IPS-15b (cell line): ENCODE measurements at regions not wholly inside any gene's neighbourhood (a gene's known extent, or its start where the extent isn't known, plus 50 kb on each side); places are given as distances from the start of the nearest gene placed in this dataset.

ENCODE experiments used
- H3K27me3 ChIP-seq: one replicate; pipeline ENCODE4 v1.6.1; 2013; ENCODE audit warnings: low read length; ENCODE audit not compliant: control insufficient read depth, insufficient read depth
- H3K36me3 ChIP-seq: one replicate; pipeline ENCODE4 v1.6.1; 2013; ENCODE audit warnings: low read length; ENCODE audit not compliant: control insufficient read depth, insufficient read depth
- H3K4me1 ChIP-seq: one replicate; pipeline ENCODE4 v1.6.1; 2013; ENCODE audit warnings: mild to moderate bottlenecking, low read length; ENCODE audit not compliant: control insufficient read depth, insufficient read depth
- H3K4me3 ChIP-seq: one replicate; pipeline ENCODE4 v1.5.1; 2013; ENCODE audit warnings: low read depth, low read length
- H3K9ac ChIP-seq: one replicate; pipeline ENCODE4 v1.6.1; 2013; ENCODE audit warnings: low read depth, mild to moderate bottlenecking, low read length
- H3K9me3 ChIP-seq: one replicate; pipeline ENCODE4 v1.6.1; 2013; ENCODE audit warnings: mild to moderate bottlenecking, low read length; ENCODE audit not compliant: control insufficient read depth, insufficient read depth

DNA sequence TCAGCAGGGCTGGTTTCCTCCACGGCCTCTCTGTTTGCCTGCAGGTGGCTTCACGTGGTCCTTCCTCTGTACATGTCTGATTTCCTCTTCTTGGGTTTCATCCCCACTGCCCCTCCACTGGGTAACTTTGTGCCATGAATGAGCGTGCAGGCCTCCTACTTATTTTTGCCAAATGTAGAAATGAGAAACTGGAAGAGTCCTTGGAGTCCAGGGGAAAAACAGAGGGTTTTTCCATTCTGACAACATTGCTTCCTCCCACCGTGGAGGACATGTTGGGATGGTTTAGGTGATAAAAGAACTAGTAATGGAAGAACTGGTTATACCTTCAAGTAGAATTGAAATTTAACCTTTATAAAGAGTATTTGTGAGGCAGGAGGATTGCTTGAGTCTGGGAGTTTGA lies 699.5 kb downstream of the QKI start:
- Histone ChIP-seq H3K9me3 (no peaks in the 10 kb centered on the region), H3K4me3 (no peak overlapping the region), H3K9ac (no peak overlapping the region), H3K4me1 (no peaks in the 10 kb centered on the region), H3K36me3 (no peaks in the 10 kb centered on the region), H3K27me3 (no peaks in the 10 kb centered on the region)

DNA sequence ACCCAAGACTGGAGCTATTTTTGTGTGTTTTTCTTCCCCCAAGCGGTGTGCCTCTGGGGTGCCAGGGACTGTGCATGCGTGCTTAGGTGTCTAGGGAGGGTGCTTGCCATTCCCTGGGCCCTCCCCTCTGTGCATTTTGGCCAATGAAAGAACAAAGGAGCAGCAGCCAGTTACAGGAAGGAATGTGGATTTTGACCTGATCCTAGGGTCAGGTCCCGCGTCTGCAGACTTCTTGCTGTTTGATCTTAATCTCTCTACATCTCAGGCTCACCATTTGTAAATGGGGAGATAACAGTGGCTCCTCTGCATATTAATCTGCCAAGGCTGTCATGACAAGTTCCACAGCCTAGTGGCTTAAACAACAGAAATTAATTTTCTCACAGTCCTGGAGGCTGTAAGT lies 699.1 kb downstream of the QKI start:
- Histone ChIP-seq H3K4me3 (no peak overlapping the region), H3K9me3 (no peaks in the 10 kb centered on the region), H3K27me3 (no peaks in the 10 kb centered on the region), H3K4me1 (no peaks in the 10 kb centered on the region), H3K36me3 (no peaks in the 10 kb centered on the region), H3K9ac (no peak overlapping the region)

DNA sequence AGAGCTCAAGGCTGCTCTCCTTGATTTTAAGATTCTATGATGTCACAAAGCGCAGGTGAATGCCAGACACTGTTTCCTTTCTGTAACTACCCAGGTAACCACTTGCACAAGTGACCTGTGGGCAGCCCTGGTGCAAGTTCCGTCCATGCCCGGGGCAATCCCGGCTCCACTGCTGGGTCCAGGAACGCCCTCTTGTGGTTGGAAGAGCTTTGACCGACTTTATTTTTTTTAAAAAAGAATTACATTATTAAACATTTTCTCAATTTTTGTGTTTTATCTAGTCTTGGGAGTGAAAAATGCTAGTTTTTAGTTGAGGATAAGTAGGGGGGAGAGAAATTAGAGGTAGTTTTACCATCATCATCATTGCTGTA lies 695.2 kb downstream of the QKI start:
- H3K4me1 ChIP-seq, result no peaks in the 10 kb centered on the region
- H3K9me3 ChIP-seq, result no peaks in the 10 kb centered on the region
- no peaks in the 10 kb centered on the region for H3K36me3 ChIP-seq
- H3K9ac ChIP-seq, result no peak overlapping the region
- H3K4me3 ChIP-seq, result no peak overlapping the region
- no peaks in the 10 kb centered on the region for H3K27me3 ChIP-seq

DNA sequence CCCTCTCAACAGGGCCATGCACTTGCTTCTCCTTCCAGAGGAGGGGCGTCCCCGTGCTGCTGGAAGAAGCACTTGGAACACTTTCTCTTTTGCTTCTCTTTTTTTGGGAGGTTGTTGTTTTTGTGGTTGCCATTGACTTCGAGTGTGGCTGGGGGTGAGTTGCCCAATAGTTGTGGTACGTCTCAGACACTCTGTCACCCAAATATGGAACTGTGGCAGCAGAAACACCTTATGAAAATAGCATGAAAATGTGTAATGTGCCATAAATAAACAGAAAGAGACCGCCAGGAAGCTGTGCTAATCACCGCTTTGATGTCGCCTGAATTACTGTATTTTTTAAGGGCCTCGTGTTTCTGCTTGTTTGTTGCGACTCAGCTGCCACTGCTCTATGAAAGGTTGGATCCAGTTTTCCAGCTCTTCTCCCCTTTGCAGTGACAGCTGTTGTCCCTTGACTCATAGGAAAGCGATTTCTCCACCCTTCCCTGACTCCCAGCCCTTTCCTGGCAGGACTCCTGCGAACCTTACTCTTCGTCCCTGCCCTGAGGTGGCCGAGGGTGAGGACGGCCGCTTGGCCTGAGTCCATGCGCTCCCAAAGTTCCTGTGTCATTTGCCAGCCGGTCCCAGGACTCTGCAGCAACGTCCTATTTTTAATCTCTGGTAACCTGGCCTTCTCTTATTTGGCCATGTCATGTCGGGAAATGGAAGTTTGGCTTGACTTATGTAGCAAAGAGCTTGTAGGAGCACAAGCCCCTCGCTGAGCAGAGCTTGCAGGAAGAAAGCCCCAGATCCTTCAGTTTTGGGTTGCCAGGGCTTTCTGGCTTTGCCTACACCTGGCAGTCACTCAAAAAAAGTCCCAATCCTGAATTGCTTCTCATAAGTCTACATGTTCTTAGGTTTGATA lies 694.6 kb downstream of the QKI start:
- no peaks in the 10 kb centered on the region for H3K9me3 ChIP-seq
- H3K9ac ChIP-seq, result no peak overlapping the region
- no peak overlapping the region for H3K4me3 ChIP-seq
- H3K27me3 ChIP-seq, result no peaks in the 10 kb centered on the region
- no peaks in the 10 kb centered on the region for H3K4me1 ChIP-seq
- no peaks in the 10 kb centered on the region for H3K36me3 ChIP-seq

DNA sequence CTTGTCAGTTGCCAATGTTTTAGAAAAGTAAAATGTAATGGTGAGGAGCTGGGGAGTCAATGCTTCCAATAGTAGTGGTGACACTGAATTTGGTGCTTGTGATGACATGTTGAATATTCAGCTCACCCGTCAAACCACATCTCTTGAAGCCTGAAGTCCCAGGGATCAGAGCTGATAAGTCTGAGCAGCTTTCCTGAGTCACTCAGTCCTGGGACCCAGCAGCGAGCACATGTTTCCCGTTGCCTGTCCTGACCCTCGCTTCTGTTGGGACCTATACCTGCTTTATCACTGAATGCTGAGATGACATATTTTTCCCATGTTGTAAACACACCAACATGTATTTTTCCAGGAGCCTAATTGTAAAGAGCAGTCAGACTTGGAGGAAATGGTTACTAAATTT lies 693.6 kb downstream of the QKI start:
- Histone ChIP-seq H3K9me3 (no peaks in the 10 kb centered on the region), H3K36me3 (no peaks in the 10 kb centered on the region), H3K27me3 (no peaks in the 10 kb centered on the region), H3K4me1 (no peaks in the 10 kb centered on the region), H3K9ac (no peak overlapping the region), H3K4me3 (no peak overlapping the region)

DNA sequence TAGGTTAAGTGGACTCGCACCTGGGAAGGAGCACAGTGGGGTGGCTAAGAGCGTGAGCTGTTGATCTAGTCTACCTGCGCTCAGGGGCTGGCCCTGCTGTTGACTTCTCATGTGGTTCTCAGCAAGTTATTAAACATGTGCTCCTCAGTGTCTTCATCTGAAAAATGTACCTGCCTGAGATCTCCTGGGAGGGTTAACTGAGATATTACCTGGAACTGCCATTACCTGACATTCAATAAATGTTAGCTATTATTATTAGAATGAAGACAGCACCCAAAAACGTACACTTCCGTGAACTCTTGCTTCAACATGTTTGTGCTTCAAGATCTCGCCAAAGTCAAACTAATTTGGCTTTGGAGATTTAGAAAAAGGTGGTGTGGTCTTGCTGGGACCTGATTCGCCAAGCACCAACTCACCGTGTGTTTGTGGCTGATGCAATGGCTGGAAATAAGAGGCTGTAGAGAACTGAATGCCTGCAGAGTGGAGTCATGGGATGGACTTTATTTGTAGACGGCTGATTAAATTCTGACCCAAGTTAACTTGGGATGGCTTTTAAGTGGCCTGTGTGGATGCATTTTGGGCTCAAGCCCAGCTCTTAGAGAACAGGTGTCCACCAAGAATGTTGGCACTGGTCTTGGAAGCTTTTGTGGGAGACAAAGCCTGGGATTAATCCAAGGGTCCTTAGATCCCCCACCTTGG lies 692.9 kb downstream of the QKI start:
- no peak overlapping the region for H3K9ac ChIP-seq
- no peaks in the 10 kb centered on the region for H3K9me3 ChIP-seq
- no peaks in the 10 kb centered on the region for H3K36me3 ChIP-seq
- no peak overlapping the region for H3K4me3 ChIP-seq
- no peaks in the 10 kb centered on the region for H3K4me1 ChIP-seq
- no peaks in the 10 kb centered on the region for H3K27me3 ChIP-seq

DNA sequence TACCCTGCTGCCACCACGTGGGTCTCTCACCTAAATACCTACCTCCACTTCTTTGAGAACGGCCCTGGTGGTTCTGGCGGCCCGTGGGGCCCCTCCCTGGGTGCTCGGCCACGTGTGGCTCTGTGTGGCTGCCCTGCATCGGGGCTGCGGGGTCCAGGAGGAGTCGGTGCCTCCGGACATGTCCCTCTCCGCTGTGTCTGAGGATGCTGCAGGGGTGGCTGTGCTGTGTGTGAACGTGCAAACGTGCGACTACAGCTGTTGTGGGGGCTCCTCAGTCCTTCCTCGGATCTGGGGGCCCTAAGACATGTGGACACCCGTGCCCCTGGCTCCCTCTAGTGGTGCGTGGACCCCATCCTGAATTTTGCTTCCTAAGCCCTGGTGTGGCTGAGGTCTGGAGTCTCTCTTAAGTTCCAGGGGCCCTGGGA lies 691.8 kb downstream of the QKI start:
- Histone ChIP-seq H3K36me3 (no peaks in the 10 kb centered on the region), H3K4me1 (no peaks in the 10 kb centered on the region), H3K4me3 (no peak overlapping the region), H3K27me3 (no peaks in the 10 kb centered on the region), H3K9me3 (no peaks in the 10 kb centered on the region), H3K9ac (no peak overlapping the region)

DNA sequence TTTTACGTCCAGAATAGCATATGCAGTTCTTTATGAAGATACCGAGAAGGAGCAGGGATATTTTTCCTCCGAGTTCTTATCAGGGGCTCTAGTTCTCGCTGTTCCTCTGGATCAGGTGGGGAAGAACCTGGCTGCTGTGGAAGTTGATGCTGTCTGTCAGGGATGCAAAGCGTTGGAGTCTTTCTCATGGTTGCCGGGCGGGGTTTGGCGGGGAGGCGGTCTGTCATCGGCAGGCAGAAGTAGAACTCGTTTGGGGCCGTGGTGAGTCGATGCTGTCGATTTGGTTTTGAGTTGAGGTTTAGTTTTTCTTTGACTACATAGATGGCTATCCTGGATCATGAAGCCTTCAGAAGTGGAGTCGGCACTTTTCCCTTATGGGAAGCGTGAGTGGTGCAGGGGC lies 691.2 kb downstream of the QKI start:
- Histone ChIP-seq H3K9me3 (no peaks in the 10 kb centered on the region), H3K27me3 (no peaks in the 10 kb centered on the region), H3K4me1 (no peaks in the 10 kb centered on the region), H3K36me3 (no peaks in the 10 kb centered on the region), H3K9ac (no peak overlapping the region), H3K4me3 (no peak overlapping the region)

DNA sequence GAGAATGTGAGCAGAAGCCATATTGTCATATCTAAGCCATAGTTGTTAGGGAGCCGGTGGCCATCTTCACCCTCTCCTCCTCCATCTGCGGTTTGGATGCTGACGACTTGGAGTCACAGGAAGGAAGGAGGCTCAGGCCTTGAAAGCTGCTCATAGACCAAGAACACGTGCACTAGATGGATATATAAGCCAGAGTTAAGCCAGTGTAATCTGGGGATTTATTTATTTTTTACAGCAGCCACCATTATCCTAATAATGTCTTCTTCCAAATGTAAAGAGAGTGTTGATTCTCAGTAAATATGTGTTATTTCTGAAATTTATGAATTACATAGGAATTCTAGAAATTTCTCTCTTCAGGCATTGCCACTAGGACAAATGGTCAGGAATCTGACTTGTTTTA lies 689.9 kb downstream of the QKI start:
- no peaks in the 10 kb centered on the region for H3K9me3 ChIP-seq
- H3K9ac ChIP-seq, result no peak overlapping the region
- H3K4me3 ChIP-seq, result no peak overlapping the region
- no peaks in the 10 kb centered on the region for H3K4me1 ChIP-seq
- H3K27me3 ChIP-seq, result no peaks in the 10 kb centered on the region
- H3K36me3 ChIP-seq, result no peaks in the 10 kb centered on the region

DNA sequence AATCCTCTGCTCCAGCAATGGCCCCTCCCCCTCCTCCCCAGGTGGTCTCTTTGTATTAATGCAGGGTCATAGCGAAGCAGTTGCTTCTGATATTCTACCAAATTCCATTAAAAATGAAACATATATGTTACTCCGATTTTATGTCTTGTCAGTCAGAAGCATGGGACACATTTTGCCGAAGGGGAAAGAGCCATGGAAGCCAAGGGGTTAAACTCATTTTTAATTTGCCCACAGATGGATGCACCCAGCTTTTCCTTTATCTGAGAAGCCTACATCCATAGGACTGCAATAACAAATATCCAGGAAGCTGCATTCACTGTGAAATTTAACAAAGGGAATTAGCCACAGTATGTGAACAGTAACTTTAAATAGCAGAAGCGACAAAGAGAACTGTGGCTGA lies 688.2 kb downstream of the QKI start:
- H3K4me1 ChIP-seq, result no peaks in the 10 kb centered on the region
- no peaks in the 10 kb centered on the region for H3K9me3 ChIP-seq
- H3K27me3 ChIP-seq, result no peaks in the 10 kb centered on the region
- H3K4me3 ChIP-seq, result no peak overlapping the region
- H3K36me3 ChIP-seq, result no peaks in the 10 kb centered on the region
- H3K9ac ChIP-seq, result no peak overlapping the region

DNA sequence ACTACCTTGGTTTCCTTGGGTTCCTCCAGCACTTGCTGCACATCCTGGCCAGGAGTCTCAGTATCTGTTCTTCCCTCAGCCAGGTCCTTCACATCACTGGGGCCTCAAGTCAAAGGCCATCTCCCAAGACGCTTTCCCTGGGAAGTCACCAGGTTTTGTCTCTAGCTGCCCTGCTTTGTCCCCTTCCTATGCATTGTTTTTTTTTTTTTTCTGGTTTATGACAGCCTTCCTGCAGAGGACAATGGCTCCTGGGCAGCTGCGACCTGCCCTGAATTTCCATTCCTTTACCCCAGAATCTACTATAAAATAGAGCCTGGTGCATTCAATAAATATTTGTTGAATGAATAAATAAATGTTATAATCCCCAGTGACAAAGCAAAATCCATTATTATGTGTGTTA lies 687.3 kb downstream of the QKI start:
- H3K27me3 ChIP-seq, result no peaks in the 10 kb centered on the region
- H3K4me1 ChIP-seq, result no peaks in the 10 kb centered on the region
- no peak overlapping the region for H3K9ac ChIP-seq
- H3K36me3 ChIP-seq, result no peaks in the 10 kb centered on the region
- no peak overlapping the region for H3K4me3 ChIP-seq
- H3K9me3 ChIP-seq, result no peaks in the 10 kb centered on the region

DNA sequence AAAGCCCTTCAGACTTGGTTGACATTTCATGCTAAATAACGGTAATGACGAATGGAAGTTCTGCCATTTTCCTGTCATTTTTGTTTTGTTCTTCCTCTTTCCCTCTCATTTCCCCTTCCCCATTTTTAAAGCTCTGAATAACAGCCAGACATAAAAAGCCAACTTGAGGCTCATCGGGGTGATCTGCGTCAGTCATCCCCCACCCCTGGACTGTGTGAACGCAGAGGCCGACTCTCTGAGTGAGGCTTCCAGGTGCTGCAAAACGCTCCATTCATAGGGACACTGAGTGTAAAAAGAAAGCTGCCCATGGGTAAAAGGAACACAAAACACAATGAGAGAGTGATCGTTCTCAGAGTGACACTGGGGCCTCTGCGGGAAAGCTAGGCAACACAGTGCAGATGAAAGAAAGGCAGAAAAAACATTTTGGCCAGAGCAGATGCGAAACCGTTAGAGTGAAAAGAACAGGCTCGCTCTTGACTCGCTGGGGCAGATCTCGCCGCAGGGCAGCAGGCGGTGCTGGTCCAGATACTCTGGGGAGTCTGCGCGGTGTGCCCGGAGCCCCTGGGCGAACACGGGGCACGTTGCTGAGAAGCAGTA lies 684.8 kb downstream of the QKI start:
- Histone ChIP-seq H3K9ac (no peak overlapping the region), H3K4me3 (no peak overlapping the region), H3K9me3 (no peaks in the 10 kb centered on the region), H3K36me3 (no peaks in the 10 kb centered on the region), H3K4me1 (no peaks in the 10 kb centered on the region), H3K27me3 (no peaks in the 10 kb centered on the region)
